CD1c-positive myeloid dendritic cell (primary cell): ENCODE measurements at regions not wholly inside any gene's neighbourhood (a gene's known extent, or its start where the extent isn't known, plus 50 kb on each side); places are given as distances from the start of the nearest gene placed in this dataset.
"Not testable (repeated sequence)": the region's sequence is repeated elsewhere in the genome, so short reads cannot be mapped to it uniquely, and the experiment has no call there.

Experiments used
- DNase-seq: peaks from one replicate; pipeline ENCODE4 v3.0.0-alpha.2; 2016; ENCODE audit errors: extremely low spot score

DNA sequence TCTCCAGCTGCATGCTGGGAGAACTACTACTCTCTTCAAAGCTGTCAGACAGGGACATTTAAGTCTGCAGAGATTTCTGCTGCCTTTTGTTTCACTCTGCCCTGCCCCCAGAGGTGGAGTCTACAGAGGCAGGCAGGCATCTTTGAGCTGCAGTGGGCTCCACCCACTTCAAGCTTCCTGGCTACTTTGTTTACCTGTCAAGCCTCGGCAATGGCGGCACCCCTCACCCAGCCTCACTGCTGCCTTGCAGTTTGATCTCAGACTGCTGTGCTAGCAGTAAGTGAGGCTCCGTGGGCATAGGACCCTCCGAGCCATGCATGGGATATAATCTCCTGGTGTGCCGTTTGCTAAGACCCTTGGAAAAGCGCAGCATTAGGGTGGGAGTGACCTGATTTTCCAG lies 61.7 kb downstream of the DMRTA1 start:
- not testable (repeated sequence) for DNase-seq

- DNase-seq, result no peak
Observed at GRCh38 chr9:22508790-22509189, 62.2 kb downstream of the DMRTA1 start.

- no peak for DNase-seq
Observed at GRCh38 chr9:22512495-22512894, 65.9 kb downstream of the DMRTA1 start.

- DNase-seq, result no peak
Observed at GRCh38 chr9:22514871-22515270, 68.2 kb downstream of the DMRTA1 start.

- DNase-seq, result no peak
Observed at GRCh38 chr9:22522206-22522740, 75.6 kb downstream of the DMRTA1 start.

GRCh38 chr9:22528485-22528884 lies 81.9 kb downstream of the DMRTA1 start:
- no peak for DNase-seq

DNA sequence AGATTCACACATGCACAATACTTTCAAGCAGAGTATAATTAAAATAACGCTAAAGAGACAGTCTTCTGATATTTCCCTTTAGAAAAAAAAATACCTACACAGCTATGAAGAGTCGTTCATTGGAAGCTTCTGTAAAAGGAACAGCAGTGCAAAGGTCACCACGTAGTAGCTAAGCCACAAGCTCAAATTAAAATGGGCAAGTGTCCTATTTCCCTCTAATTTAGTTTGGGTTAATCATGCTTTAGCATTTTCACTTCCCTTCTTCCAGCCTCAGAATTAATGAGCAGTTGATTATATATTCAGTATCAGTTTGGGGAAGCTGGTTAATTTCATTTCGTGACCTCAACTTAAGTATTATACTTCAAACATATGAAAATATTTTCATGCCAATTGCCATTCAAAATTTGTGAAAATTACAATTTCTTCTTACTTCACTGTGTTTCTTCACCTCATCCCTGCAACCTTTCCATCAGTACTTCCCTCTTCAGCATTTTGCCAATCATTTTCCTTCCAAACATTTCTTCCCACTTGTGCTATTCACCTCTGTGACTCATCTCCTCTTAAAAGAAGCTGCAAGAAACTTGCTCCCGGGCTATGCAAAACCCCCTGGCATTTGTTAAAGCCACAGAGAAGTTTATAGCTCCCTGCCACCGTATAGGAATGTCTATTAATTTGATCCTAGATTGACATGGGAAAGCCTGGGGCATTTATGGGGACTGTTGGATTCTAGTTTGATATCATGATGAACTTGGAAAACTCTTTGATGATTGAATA lies 83.0 kb downstream of the DMRTA1 start:
- no peak for DNase-seq

DNA sequence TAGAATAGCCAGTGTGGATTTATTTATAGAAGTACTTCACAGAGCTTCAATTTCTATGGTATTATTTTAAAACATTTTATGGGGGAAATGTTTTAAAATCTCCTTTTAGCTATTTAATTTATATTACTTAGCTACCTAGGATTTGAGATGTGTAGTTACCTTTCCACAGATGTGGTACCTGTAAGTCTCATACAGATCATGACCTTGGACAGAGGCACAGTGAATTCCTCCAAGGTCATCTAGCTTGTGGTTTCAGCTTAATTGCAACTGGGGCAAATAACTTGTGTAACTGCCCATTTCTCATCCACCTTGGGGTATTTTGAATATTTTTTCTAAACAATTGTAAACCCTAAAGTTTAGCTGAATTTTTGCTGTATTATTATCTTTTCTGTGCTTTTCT lies 89.2 kb downstream of the DMRTA1 start:
- no peak for DNase-seq

DNA sequence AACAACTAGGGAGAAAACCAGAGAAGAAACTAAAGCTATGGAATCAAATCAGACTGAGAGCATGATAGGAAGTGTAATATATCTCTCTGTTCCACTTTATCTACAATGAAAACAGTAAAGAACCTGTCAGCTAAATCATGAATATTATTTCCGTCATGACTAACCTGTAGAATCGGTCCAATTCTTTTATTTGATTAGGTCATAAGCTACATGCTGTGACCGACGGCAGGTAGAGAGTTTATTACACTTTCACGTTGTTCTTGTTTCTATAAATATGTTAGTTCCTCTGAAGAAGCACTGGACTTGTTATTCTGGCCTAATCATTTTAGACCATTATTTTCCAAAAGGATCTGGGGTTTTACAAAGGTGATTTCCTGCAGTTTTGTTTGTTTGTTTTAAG lies 91.1 kb downstream of the DMRTA1 start:
- no peak for DNase-seq

GRCh38 chr9:22548625-22549024 lies 102.0 kb downstream of the DMRTA1 start:
- no peak for DNase-seq

DNA sequence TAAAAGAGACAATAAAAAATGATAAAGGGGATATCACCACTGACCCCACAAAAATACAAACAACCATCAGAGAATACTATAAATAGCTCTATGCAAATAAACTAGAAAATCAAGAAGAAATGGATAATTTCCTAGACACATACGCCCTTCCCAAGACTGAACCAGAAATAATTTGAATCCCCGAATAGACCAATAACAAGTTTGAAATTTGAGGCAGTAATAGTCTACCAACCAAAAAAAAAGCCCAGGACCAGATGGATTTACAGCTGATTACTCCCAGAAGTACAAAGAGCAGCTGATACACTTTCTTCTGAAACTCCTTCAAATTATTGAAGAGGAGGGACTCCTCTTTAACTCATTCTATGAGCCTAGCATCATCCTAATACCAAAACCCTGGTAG lies 128.1 kb downstream of the DMRTA1 start:
- no peak for DNase-seq

DNA sequence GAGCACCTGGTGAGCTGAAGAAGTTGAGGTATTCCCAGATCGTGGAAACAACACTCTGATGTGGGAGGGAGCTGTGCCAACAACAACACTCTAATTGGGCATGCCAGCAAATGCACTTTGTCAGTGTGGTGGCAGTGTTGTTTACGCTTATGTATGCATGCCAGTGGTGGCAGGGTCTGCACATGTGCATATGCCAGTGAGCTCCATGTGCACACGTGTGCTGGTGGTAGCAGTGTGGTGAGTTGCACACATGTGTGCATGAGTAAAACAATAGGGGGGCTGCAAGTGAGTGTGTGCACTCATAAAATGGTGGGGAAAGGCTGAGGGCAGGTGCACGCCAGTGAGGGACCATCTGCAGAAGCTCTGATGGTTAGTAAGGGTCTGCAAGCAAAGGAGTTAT lies 134.2 kb downstream of the DMRTA1 start:
- no peak for DNase-seq

- DNase-seq, result no peak
Observed at GRCh38 chr9:22582221-22582620, 135.6 kb downstream of the DMRTA1 start.

DNA sequence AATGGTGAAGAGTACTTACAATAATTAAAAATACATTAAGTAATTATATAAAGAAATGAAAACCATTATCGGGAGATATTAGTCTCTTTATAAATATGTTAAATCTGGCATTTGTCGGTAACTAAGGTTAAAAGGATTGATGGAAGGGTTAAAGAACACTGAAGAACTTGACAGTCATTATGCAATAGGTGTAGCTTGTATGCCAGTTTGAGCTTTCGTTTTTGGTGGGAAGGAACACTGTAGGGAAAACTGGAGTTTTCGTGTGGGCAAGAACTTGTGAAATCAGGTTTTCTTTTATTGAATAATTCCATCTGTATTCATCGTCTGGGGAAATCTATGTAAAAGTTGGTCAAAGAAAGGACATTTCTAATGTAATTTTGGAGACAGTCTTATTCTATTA lies 142.3 kb downstream of the DMRTA1 start:
- DNase-seq, result no peak

GRCh38 chr9:22590336-22591033 lies 143.9 kb downstream of the DMRTA1 start:
- no peak for DNase-seq

DNA sequence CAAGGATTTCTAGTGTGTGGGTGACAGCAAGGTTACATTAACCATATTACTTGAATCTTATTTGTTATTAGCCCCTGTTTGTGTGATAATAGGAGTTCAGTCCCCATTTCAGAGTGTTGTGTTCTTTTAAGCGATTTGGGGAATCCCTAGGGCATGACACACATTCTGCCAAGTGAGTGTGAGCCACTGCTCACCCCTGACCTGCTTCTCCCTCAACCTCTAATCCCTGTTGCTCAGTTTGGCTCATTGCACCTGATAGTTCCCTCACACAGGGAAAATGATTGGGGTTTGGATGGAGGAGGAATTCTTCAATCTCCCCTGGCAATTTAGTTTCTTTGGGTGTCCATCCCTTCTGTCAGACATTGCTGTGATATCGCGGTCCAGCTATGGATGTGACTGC lies 149.2 kb downstream of the DMRTA1 start:
- no peak for DNase-seq

GRCh38 chr9:22617156-22617555 lies 170.5 kb downstream of the DMRTA1 start:
- no peak for DNase-seq

- no peak for DNase-seq
Observed at GRCh38 chr9:22622815-22623214, 176.2 kb downstream of the DMRTA1 start.

- no peak for DNase-seq
Observed at GRCh38 chr9:22623236-22623635, 176.6 kb downstream of the DMRTA1 start.

DNA sequence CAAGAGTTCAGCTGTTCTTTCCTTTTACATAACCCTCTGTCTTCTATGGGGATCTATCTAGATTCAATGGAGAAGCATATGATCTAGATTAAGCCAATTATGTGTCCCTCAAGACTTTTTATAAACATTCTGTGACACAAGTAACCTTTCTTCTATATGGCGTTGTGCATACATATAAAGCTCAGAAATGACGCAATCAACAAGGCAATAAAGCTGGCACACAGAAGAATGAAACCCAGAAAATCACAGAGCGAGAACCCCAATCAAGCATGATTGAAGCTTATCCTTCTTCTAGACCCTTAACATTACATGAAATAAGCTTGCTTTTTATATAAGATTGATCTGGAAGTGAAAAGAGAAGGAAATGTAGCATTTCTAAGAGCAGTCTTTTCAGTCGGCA lies 178.9 kb downstream of the DMRTA1 start:
- no peak for DNase-seq

GRCh38 chr9:22643541-22643940 lies 196.9 kb downstream of the DMRTA1 start:
- no peak for DNase-seq

- no peak for DNase-seq
Observed at GRCh38 chr9:22645893-22646292, 199.3 kb downstream of the DMRTA1 start.

GRCh38 chr9:22649384-22649783 lies 202.8 kb downstream of the DMRTA1 start:
- DNase-seq, result no peak
